ENCODE measurements at regions not wholly inside any gene's neighbourhood (a gene's known extent, or its start where the extent isn't known, plus 50 kb on each side); places are given as distances from the start of the nearest gene placed in this dataset.

GRCh38 chr3:118554148-118554838 is 480.4 kb downstream of the IGSF11 start:
- Mint-ChIP-seq H3K27ac (no peak overlapping the region), H3K36me3 (no peaks in the 10 kb centered on the region), H3K27me3 (no peaks in the 10 kb centered on the region), H3K4me3 (no peak overlapping the region), H3K4me1 (no peaks in the 10 kb centered on the region), H3K9me3 (peaks cover 5% of the 10 kb centered on the region)
- ATAC-seq = no peak

- Mint-ChIP-seq H3K27me3 (no peaks in the 10 kb centered on the region), H3K9me3 (peaks cover 9% of the 10 kb centered on the region), H3K36me3 (no peaks in the 10 kb centered on the region), H3K4me1 (no peaks in the 10 kb centered on the region), H3K4me3 (no peak overlapping the region), H3K27ac (no peak overlapping the region)
- no peak for ATAC-seq
Measured at GRCh38 chr3:118556983-118557382, 477.7 kb downstream of the IGSF11 start.

GRCh38 chr3:118557513-118557912 is 477.1 kb downstream of the IGSF11 start:
- no peaks in the 10 kb centered on the region for H3K4me1 Mint-ChIP-seq
- no peak overlapping the region for H3K27ac Mint-ChIP-seq
- no peaks in the 10 kb centered on the region for H3K36me3 Mint-ChIP-seq
- ATAC-seq = no peak
- no peaks in the 10 kb centered on the region for H3K27me3 Mint-ChIP-seq
- peaks cover 6% of the 10 kb centered on the region for H3K9me3 Mint-ChIP-seq
- H3K4me3 Mint-ChIP-seq = no peak overlapping the region

GRCh38 chr3:118559286-118559685 is 475.4 kb downstream of the IGSF11 start:
- Mint-ChIP-seq H3K27me3 (no peaks in the 10 kb centered on the region), H3K4me3 (no peak overlapping the region), H3K27ac (no peak overlapping the region), H3K4me1 (no peaks in the 10 kb centered on the region), H3K36me3 (no peaks in the 10 kb centered on the region), H3K9me3 (peaks cover 6% of the 10 kb centered on the region)
- no peak for ATAC-seq

GRCh38 chr3:118564800-118565199 is 469.8 kb downstream of the IGSF11 start:
- Mint-ChIP-seq H3K27ac (no peak overlapping the region), H3K27me3 (no peaks in the 10 kb centered on the region), H3K4me1 (no peaks in the 10 kb centered on the region), H3K36me3 (no peaks in the 10 kb centered on the region), H3K4me3 (no peak overlapping the region), H3K9me3 (peaks cover 14% of the 10 kb centered on the region)
- ATAC-seq = no peak

GRCh38 chr3:118573912-118574311 is 460.7 kb downstream of the IGSF11 start:
- Mint-ChIP-seq H3K4me1 (no peaks in the 10 kb centered on the region), H3K4me3 (no peak overlapping the region), H3K27ac (no peak overlapping the region), H3K9me3 (peaks cover 6% of the 10 kb centered on the region), H3K36me3 (no peaks in the 10 kb centered on the region), H3K27me3 (no peaks in the 10 kb centered on the region)
- no peak for ATAC-seq

- Mint-ChIP-seq H3K36me3 (no peaks in the 10 kb centered on the region), H3K9me3 (peaks cover 3% of the 10 kb centered on the region), H3K27ac (no peak overlapping the region), H3K4me1 (no peaks in the 10 kb centered on the region), H3K27me3 (no peaks in the 10 kb centered on the region), H3K4me3 (no peak overlapping the region)
- no peak for ATAC-seq
Measured at GRCh38 chr3:118577055-118577777, 457.4 kb downstream of the IGSF11 start.

- no peak overlapping the region for H3K4me3 Mint-ChIP-seq
Measured at GRCh38 chr3:118578559-118578958, 456.1 kb downstream of the IGSF11 start.

GRCh38 chr3:118587037-118587741 is 447.5 kb downstream of the IGSF11 start:
- no peak overlapping the region for H3K27ac Mint-ChIP-seq
- no peak for ATAC-seq
- no peaks in the 10 kb centered on the region for H3K4me1 Mint-ChIP-seq
- H3K27me3 Mint-ChIP-seq = no peaks in the 10 kb centered on the region
- H3K4me3 Mint-ChIP-seq = no peak overlapping the region
- no peaks in the 10 kb centered on the region for H3K9me3 Mint-ChIP-seq
- H3K36me3 Mint-ChIP-seq = no peaks in the 10 kb centered on the region

More at GRCh38 chr3:118578559-118578958, 456.1 kb downstream of the IGSF11 start:
- no peaks in the 10 kb centered on the region for H3K27me3 Mint-ChIP-seq
- peaks cover 3% of the 10 kb centered on the region for H3K9me3 Mint-ChIP-seq
- no peaks in the 10 kb centered on the region for H3K4me1 Mint-ChIP-seq
- ATAC-seq = peak; percentile 4
- H3K36me3 Mint-ChIP-seq = no peaks in the 10 kb centered on the region
- H3K27ac Mint-ChIP-seq = no peak overlapping the region

- Mint-ChIP-seq H3K4me1 (no peaks in the 10 kb centered on the region), H3K27me3 (no peaks in the 10 kb centered on the region), H3K36me3 (no peaks in the 10 kb centered on the region), H3K9me3 (no peaks in the 10 kb centered on the region), H3K4me3 (no peak overlapping the region), H3K27ac (no peak overlapping the region)
- no peak for ATAC-seq
Measured at GRCh38 chr3:118587847-118588246, 446.8 kb downstream of the IGSF11 start.

- Mint-ChIP-seq H3K27ac (no peak overlapping the region), H3K27me3 (no peaks in the 10 kb centered on the region), H3K4me3 (no peak overlapping the region), H3K9me3 (peaks cover 6% of the 10 kb centered on the region), H3K36me3 (no peaks in the 10 kb centered on the region), H3K4me1 (no peaks in the 10 kb centered on the region)
- no peak for ATAC-seq
Measured at GRCh38 chr3:118593277-118593670, 441.4 kb downstream of the IGSF11 start.

- Mint-ChIP-seq H3K4me1 (no peaks in the 10 kb centered on the region), H3K27me3 (no peaks in the 10 kb centered on the region), H3K4me3 (no peak overlapping the region), H3K9me3 (peaks cover 6% of the 10 kb centered on the region), H3K36me3 (no peaks in the 10 kb centered on the region), H3K27ac (no peak overlapping the region)
- ATAC-seq = no peak
Measured at GRCh38 chr3:118597184-118597583, 437.5 kb downstream of the IGSF11 start.

GRCh38 chr3:118607915-118608820 is 426.5 kb downstream of the IGSF11 start:
- Mint-ChIP-seq H3K4me3 (no peak overlapping the region), H3K9me3 (peaks cover 10% of the 10 kb centered on the region), H3K4me1 (no peaks in the 10 kb centered on the region), H3K27ac (no peak overlapping the region), H3K36me3 (no peaks in the 10 kb centered on the region), H3K27me3 (no peaks in the 10 kb centered on the region)
- ATAC-seq = no peak

- no peaks in the 10 kb centered on the region for H3K36me3 Mint-ChIP-seq
- no peak overlapping the region for H3K27ac Mint-ChIP-seq
- no peaks in the 10 kb centered on the region for H3K9me3 Mint-ChIP-seq
- H3K27me3 Mint-ChIP-seq = no peaks in the 10 kb centered on the region
- no peaks in the 10 kb centered on the region for H3K4me1 Mint-ChIP-seq
- no peak overlapping the region for H3K4me3 Mint-ChIP-seq
- no peak for ATAC-seq
Measured at GRCh38 chr3:118618247-118619040, 416.2 kb downstream of the IGSF11 start.
